ENCODE measurements at regions not wholly inside any gene's neighbourhood (a gene's known extent, or its start where the extent isn't known, plus 50 kb on each side); places are given as distances from the start of the nearest gene placed in this dataset.

DNA sequence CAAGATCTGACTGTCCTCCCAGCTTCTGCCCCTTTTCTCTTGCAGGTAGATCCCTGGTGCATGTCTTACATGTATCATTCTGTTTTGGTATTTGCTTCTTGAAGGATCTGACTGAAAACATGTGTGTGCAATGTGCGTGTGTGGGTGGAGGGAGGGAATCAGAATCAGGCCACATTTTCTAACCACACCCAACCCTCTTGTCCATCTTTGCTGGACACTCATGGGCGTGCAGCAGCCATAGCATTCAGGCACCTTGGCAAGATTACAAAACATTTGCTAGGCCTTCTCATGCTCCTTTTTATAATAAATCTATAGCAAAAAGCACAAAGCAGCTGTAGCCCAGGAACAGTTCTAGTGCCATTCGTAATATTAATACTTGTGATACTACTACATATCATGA, 233.6 kb upstream of the E2F7 start:
- TF ChIP-seq POLR2AphosphoS5 (IDR thresholded peaks at IDR 0.05; ENCODE audit: low read depth, low read length) (no peak), POLR2A (IDR thresholded peaks at IDR 0.05; ENCODE audit: low read depth, low read length) (no peak), POU2F2 (IDR thresholded peaks at IDR 0.05; ENCODE audit: low read depth, low read length) (no peak)
